IPS-11a (cell line): ENCODE measurements at regions not wholly inside any gene's neighbourhood (a gene's known extent, or its start where the extent isn't known, plus 50 kb on each side); places are given as distances from the start of the nearest gene placed in this dataset.

Experiments used
- H3K4me3 ChIP-seq: one replicate; pipeline ENCODE4 v1.5.1; 2013; ENCODE audit warnings: low read depth, low read length, control low read depth

- H3K4me3 ChIP-seq, result no peak overlapping the region
Measured at GRCh38 chr10:58885146-58885545, 291.3 kb upstream of the PHYHIPL start.

- H3K4me3 ChIP-seq, result no peak overlapping the region
Measured at GRCh38 chr10:58885686-58886345, 290.6 kb upstream of the PHYHIPL start.

GRCh38 chr10:58886406-58886805 is 290.0 kb upstream of the PHYHIPL start:
- no peak overlapping the region for H3K4me3 ChIP-seq

- no peak overlapping the region for H3K4me3 ChIP-seq
Measured at GRCh38 chr10:58887474-58887873, 289.0 kb upstream of the PHYHIPL start.

- H3K4me3 ChIP-seq, result no peak overlapping the region
Measured at GRCh38 chr10:58888957-58889356, 287.5 kb upstream of the PHYHIPL start.

GRCh38 chr10:58892031-58892531 is 284.4 kb upstream of the PHYHIPL start:
- H3K4me3 ChIP-seq, result no peak overlapping the region

GRCh38 chr10:58894929-58895328 is 281.5 kb upstream of the PHYHIPL start:
- H3K4me3 ChIP-seq, result no peak overlapping the region

- no peak overlapping the region for H3K4me3 ChIP-seq
Measured at GRCh38 chr10:58896229-58896628, 280.2 kb upstream of the PHYHIPL start.

GRCh38 chr10:58897236-58897635 is 279.2 kb upstream of the PHYHIPL start:
- no peak overlapping the region for H3K4me3 ChIP-seq

GRCh38 chr10:58897708-58898107 is 278.7 kb upstream of the PHYHIPL start:
- H3K4me3 ChIP-seq, result no peak overlapping the region

- no peak overlapping the region for H3K4me3 ChIP-seq
Measured at GRCh38 chr10:58898854-58899573, 277.4 kb upstream of the PHYHIPL start.

GRCh38 chr10:58901092-58901646 is 275.3 kb upstream of the PHYHIPL start:
- H3K4me3 ChIP-seq, result no peak overlapping the region

- H3K4me3 ChIP-seq, result no peak overlapping the region
Measured at GRCh38 chr10:58903071-58903470, 273.4 kb upstream of the PHYHIPL start.

GRCh38 chr10:58909881-58910280 is 266.6 kb upstream of the PHYHIPL start:
- no peak overlapping the region for H3K4me3 ChIP-seq

GRCh38 chr10:58913717-58914116 is 262.7 kb upstream of the PHYHIPL start:
- H3K4me3 ChIP-seq, result no peak overlapping the region

GRCh38 chr10:58918887-58919286 is 257.6 kb upstream of the PHYHIPL start:
- H3K4me3 ChIP-seq, result no peak overlapping the region

- no peak overlapping the region for H3K4me3 ChIP-seq
Measured at GRCh38 chr10:58919927-58920654, 256.4 kb upstream of the PHYHIPL start.

- H3K4me3 ChIP-seq, result no peak overlapping the region
Measured at GRCh38 chr10:58920655-58921003, 255.8 kb upstream of the PHYHIPL start.

- no peak overlapping the region for H3K4me3 ChIP-seq
Measured at GRCh38 chr10:58921421-58921855, 255.0 kb upstream of the PHYHIPL start.

GRCh38 chr10:58925381-58925780 is 251.1 kb upstream of the PHYHIPL start:
- no peak overlapping the region for H3K4me3 ChIP-seq

- H3K4me3 ChIP-seq, result no peak overlapping the region
Measured at GRCh38 chr10:58930500-58930899, 245.9 kb upstream of the PHYHIPL start.
